T47D (cell line): ENCODE measurements at regions not wholly inside any gene's neighbourhood (a gene's known extent, or its start where the extent isn't known, plus 50 kb on each side); places are given as distances from the start of the nearest gene placed in this dataset.

Source experiments
- DNase-seq, 2 experiments: peaks; one replicate each; pipeline versions ENCODE4 v3.0.0 to v3.0.0-alpha.2; 2011 to 2012; ENCODE audit warnings: low read depth in 1 of 2, low spot score in 1 of 2
- JUND ChIP-seq: IDR thresholded peaks from 2 replicates; pipeline ENCODE4 v1.6.1; 2012; ENCODE audit warnings: low read depth
- in situ Hi-C: cut with HindIII; loops from 2 replicates; pipeline ENCODE4 v1.10.0; 2016; ENCODE audit warnings: low sequenced_read_pairs, low pct_unique_long_range_greater_than_20kb

- no peak for DNase-seq
- TF ChIP-seq JUND = no peak
- in situ Hi-C loops = no loop called here
Observed at GRCh38 chr10:89119651-89120050, 87.5 kb downstream of the CH25H start.

GRCh38 chr10:89118091-89118490 is 89.0 kb downstream of the CH25H start:
- no peak for DNase-seq
- in situ Hi-C loops = no loop called here
- TF ChIP-seq JUND = no peak

GRCh38 chr10:89115876-89116627 is 91.1 kb downstream of the CH25H start:
- TF ChIP-seq JUND = no peak
- in situ Hi-C loops = no loop called here
- no peak for DNase-seq

GRCh38 chr10:89114846-89115625 is 92.1 kb downstream of the CH25H start:
- in situ Hi-C loops = no loop called here
- DNase-seq = no peak

GRCh38 chr10:89102735-89103134 is 104.4 kb downstream of the CH25H start:
- in situ Hi-C loops = no loop called here
- no peak for TF ChIP-seq JUND
- DNase-seq = no peak

More at GRCh38 chr10:89114846-89115625, 92.1 kb downstream of the CH25H start:
- no peak for TF ChIP-seq JUND

GRCh38 chr10:89101943-89102342 is 105.2 kb downstream of the CH25H start:
- DNase-seq = no peak
- in situ Hi-C loops = no loop called here
- TF ChIP-seq JUND = no peak

GRCh38 chr10:89100680-89101079 is 106.4 kb downstream of the CH25H start:
- in situ Hi-C loops = no loop called here
- no peak for DNase-seq
- TF ChIP-seq JUND = no peak

- TF ChIP-seq JUND = no peak
- in situ Hi-C loops = no loop called here
- DNase-seq = no peak
Observed at GRCh38 chr10:89097226-89097625, 106.6 kb downstream of the FAS start.

GRCh38 chr10:89095701-89096391 is 105.2 kb downstream of the FAS start:
- no peak for DNase-seq
- no peak for TF ChIP-seq JUND
- in situ Hi-C loops = no loop called here

- no peak for DNase-seq
- no peak for TF ChIP-seq JUND
- in situ Hi-C loops = no loop called here
Observed at GRCh38 chr10:89093728-89094127, 103.1 kb downstream of the FAS start.

GRCh38 chr10:89092981-89093380 is 102.4 kb downstream of the FAS start:
- in situ Hi-C loops = no loop called here
- DNase-seq = peak in 1 of 2 experiments; percentile 22
- no peak for TF ChIP-seq JUND

GRCh38 chr10:89092439-89092838 is 101.8 kb downstream of the FAS start:
- DNase-seq = no peak
- in situ Hi-C loops = no loop called here
- TF ChIP-seq JUND = no peak

GRCh38 chr10:89091496-89091895 is 100.9 kb downstream of the FAS start:
- in situ Hi-C loops = no loop called here
- DNase-seq = no peak
- TF ChIP-seq JUND = no peak
